GM12864 (cell line): ENCODE measurements at regions not wholly inside any gene's neighbourhood (a gene's known extent, or its start where the extent isn't known, plus 50 kb on each side); places are given as distances from the start of the nearest gene placed in this dataset.

ENCODE experiments used
- DNase-seq: peaks from one replicate; pipeline ENCODE4 v3.0.0-alpha.2; 2011; ENCODE audit warnings: low read depth
- H3K4me3 ChIP-seq: 2 replicates; pipeline ENCODE4 v1.5.1; 2011; ENCODE audit warnings: mild to moderate bottlenecking, low read depth, low read length, control low read depth
- TF ChIP-seq, protein P1 (sequence below): IDR thresholded peaks from 2 replicates; pipeline ENCODE4 v1.5.1; 2011; ENCODE audit warnings: low read depth, mild to moderate bottlenecking, moderate library complexity, low read length, control low read depth, inconsistent platforms; ENCODE audit errors: missing control alignments

GRCh38 chr1:2928366-2929325 lies 92.6 kb upstream of the ACTRT2 start:
- H3K4me3 ChIP-seq = no peak overlapping the region
- DNase-seq = no peak
- TF ChIP-seq, protein P1, sequence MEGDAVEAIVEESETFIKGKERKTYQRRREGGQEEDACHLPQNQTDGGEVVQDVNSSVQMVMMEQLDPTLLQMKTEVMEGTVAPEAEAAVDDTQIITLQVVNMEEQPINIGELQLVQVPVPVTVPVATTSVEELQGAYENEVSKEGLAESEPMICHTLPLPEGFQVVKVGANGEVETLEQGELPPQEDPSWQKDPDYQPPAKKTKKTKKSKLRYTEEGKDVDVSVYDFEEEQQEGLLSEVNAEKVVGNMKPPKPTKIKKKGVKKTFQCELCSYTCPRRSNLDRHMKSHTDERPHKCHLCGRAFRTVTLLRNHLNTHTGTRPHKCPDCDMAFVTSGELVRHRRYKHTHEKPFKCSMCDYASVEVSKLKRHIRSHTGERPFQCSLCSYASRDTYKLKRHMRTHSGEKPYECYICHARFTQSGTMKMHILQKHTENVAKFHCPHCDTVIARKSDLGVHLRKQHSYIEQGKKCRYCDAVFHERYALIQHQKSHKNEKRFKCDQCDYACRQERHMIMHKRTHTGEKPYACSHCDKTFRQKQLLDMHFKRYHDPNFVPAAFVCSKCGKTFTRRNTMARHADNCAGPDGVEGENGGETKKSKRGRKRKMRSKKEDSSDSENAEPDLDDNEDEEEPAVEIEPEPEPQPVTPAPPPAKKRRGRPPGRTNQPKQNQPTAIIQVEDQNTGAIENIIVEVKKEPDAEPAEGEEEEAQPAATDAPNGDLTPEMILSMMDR = no peak

DNA sequence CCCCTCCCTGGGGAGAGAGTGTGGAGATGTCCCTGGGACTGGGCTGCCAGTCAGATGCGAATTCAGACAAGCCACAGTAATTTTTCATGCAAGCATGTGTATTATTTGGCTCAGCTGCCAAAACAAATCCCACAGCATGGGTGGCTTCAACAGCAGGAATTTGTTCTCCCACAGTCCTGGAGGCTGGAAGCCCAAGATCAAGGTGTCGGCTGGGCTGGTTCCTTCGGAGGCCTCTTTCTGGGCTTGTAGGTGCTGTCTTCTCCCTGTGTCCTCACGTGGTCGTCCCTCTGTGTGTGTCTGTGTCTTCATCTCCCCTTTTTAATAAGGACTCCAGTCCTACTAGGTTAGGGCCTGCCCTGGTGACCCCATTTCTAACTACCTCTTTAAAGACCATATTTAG lies 91.9 kb upstream of the ACTRT2 start:
- DNase-seq = no peak
- H3K4me3 ChIP-seq = no peak overlapping the region
- TF ChIP-seq, protein P1 = no peak

- H3K4me3 ChIP-seq = no peak overlapping the region
- TF ChIP-seq, protein P1 = no peak
- no peak for DNase-seq
Observed at GRCh38 chr1:2930016-2930815, 91.1 kb upstream of the ACTRT2 start.

DNA sequence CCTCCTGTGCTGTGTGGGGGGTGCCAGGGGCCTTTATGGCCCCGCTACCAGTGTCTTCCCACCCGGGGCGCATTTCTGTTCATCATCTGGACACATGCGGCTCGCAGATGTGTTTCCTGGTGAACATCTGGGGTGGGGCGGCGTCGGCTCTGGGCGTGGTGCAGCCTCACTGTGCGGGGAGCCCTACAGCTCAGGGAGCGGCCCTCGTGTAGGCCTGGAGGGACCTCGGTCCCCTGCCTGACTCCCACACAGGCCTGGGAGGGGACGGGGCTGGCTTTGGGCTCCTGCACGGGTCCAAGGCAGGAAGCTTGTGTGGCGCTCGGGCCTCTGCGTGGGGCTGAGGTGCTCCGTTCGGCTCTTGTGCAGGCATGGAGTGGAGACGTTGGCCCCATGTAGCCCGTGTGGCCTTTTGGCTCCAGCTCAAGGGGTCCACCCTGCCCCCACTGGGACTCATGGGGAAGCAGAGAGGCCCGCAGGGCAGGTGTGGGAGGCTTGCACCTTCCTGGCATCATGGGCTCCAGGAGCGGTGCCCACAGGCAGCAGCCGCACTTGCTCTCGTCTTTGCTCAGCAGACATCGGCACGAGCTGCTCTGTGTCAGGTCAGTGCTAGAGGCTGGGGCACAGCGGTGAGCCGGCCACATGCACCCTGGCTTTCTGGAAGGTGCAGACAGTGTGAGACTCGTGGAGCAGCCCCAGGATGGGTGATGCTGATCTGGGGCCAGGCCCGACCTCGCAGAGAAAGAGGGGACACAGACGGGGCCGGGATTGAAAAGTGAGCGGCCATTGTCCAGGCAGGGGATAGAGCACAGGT lies 90.1 kb upstream of the ACTRT2 start:
- TF ChIP-seq, protein P1 = no peak
- H3K4me3 ChIP-seq = no peak overlapping the region
- DNase-seq = no peak

- TF ChIP-seq, protein P1 = no peak
- DNase-seq = no peak
- H3K4me3 ChIP-seq = no peak overlapping the region
Observed at GRCh38 chr1:2931724-2932401, 89.4 kb upstream of the ACTRT2 start.
